ENCODE measurements at regions not wholly inside any gene's neighbourhood (a gene's known extent, or its start where the extent isn't known, plus 50 kb on each side); places are given as distances from the start of the nearest gene placed in this dataset.

- TF ChIP-seq CTCF (IDR thresholded peaks at IDR 0.05), result no peak
- no peak for TF ChIP-seq POLR2A (IDR thresholded peaks at IDR 0.05)
These were observed 67.8 kb upstream of the BEND6 start for GRCh38 chr6:56887086-56887485.

All from thyroid gland (tissue), 4 donors.